ENCODE measurements at regions not wholly inside any gene's neighbourhood (a gene's known extent, or its start where the extent isn't known, plus 50 kb on each side); places are given as distances from the start of the nearest gene placed in this dataset.
"Not testable (repeated sequence)": the region's sequence is repeated elsewhere in the genome, so short reads cannot be mapped to it uniquely, and the experiment has no call there.

- Histone ChIP-seq H3K9me3 (ENCODE audit: severe bottlenecking) (no peaks in the 10 kb centered on the region), H3K27ac (ENCODE audit: poor library complexity, severe bottlenecking) (no peak overlapping the region), H3K4me1 (ENCODE audit: insufficient read depth, poor library complexity, severe bottlenecking) (peaks cover 3% of the 10 kb centered on the region), H3K27me3 (ENCODE audit: insufficient read depth, poor library complexity, severe bottlenecking) (no peaks in the 10 kb centered on the region), H3K4me3 (ENCODE audit: severe bottlenecking) (no peak overlapping the region), H3K36me3 (ENCODE audit: low read depth) (no peaks in the 10 kb centered on the region)
- ATAC-seq (ENCODE audit: low read depth) (no peak), DNase-seq (ENCODE audit: low spot score) (no peak)
- no peak for TF ChIP-seq CTCF (IDR thresholded peaks at IDR 0.05; ENCODE audit: poor library complexity, severe bottlenecking)
These were observed 384.9 kb upstream of the NOCT start for GRCh38 chr4:138630666-138631065.

GRCh38 chr4:138629669-138630068, 385.9 kb upstream of the NOCT start:
- DNase-seq (ENCODE audit: low spot score) (no peak), ATAC-seq (ENCODE audit: low read depth) (no peak)
- no peak for TF ChIP-seq CTCF (IDR thresholded peaks at IDR 0.05; ENCODE audit: poor library complexity, severe bottlenecking)
- no peaks in the 10 kb centered on the region for H3K36me3 ChIP-seq (ENCODE audit: low read depth)
- no peaks in the 10 kb centered on the region for H3K9me3 ChIP-seq (ENCODE audit: severe bottlenecking)
- H3K4me3 ChIP-seq (ENCODE audit: severe bottlenecking) = no peak overlapping the region
- peaks cover 3% of the 10 kb centered on the region for H3K4me1 ChIP-seq (ENCODE audit: insufficient read depth, poor library complexity, severe bottlenecking)
- H3K27me3 ChIP-seq (ENCODE audit: insufficient read depth, poor library complexity, severe bottlenecking) = no peaks in the 10 kb centered on the region
- no peak overlapping the region for H3K27ac ChIP-seq (ENCODE audit: poor library complexity, severe bottlenecking)

DNA sequence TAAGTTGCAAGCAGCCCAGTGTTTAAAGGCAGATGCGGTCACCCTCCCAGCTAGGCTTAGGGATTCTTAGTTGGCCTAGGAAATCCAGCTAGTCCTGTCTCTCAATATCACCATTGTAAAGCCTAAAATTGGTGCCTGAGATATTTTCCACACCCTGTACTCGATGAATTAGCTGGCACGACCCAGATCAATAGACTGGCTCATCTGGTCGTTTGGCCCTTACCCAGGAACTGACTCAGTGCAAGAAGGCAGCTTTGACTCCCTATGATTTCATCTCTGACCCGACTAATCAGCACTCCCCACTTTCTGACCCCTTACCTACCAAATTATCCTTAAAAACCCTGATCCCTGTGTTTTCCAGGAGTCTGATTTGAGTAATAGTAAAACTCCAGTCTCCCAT, 384.9 kb upstream of the SLC7A11 start:
- Histone ChIP-seq H3K36me3 (ENCODE audit: low read depth) (no peaks in the 10 kb centered on the region), H3K27ac (ENCODE audit: poor library complexity, severe bottlenecking) (no peak overlapping the region), H3K27me3 (ENCODE audit: insufficient read depth, poor library complexity, severe bottlenecking) (no peaks in the 10 kb centered on the region), H3K4me1 (ENCODE audit: insufficient read depth, poor library complexity, severe bottlenecking) (peaks cover 3% of the 10 kb centered on the region), H3K4me3 (ENCODE audit: severe bottlenecking) (no peak overlapping the region), H3K9me3 (ENCODE audit: severe bottlenecking) (no peaks in the 10 kb centered on the region)
- DNase-seq (ENCODE audit: low spot score) (no peak), ATAC-seq (ENCODE audit: low read depth) (peak; percentile 80)
- no peak for TF ChIP-seq CTCF (IDR thresholded peaks at IDR 0.05; ENCODE audit: poor library complexity, severe bottlenecking)

DNA sequence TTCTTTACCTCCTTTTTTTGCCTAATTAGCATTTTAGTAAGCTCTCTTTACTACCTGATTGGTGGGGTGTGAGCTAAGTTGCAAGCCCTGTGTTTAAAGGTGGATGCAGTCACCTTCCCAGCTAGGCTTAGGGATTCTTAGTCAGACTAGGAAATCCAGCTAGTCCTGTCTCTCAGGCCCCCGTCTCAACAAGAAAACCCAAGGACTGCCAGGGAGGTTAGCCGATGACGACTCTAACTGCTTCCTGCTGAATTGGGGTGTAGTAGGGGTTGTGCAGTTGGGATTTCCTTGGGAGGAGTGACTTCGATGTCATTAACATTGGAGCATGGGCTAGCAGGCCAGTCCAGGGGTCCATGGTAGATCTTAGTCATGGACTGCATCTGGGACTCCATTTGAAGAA, 380.2 kb upstream of the SLC7A11 start:
- ATAC-seq (ENCODE audit: low read depth); H3K9me3 ChIP-seq (ENCODE audit: severe bottlenecking); H3K27ac ChIP-seq (ENCODE audit: poor library complexity, severe bottlenecking); H3K4me1 ChIP-seq (ENCODE audit: insufficient read depth, poor library complexity, severe bottlenecking); H3K4me3 ChIP-seq (ENCODE audit: severe bottlenecking); H3K36me3 ChIP-seq (ENCODE audit: low read depth); DNase-seq (ENCODE audit: low spot score); H3K27me3 ChIP-seq (ENCODE audit: insufficient read depth, poor library complexity, severe bottlenecking): not testable (repeated sequence)

GRCh38 chr4:138616775-138617174, 374.6 kb upstream of the SLC7A11 start:
- ATAC-seq (ENCODE audit: low read depth) = no peak
- Histone ChIP-seq H3K36me3 (ENCODE audit: low read depth) (no peaks in the 10 kb centered on the region), H3K4me1 (ENCODE audit: insufficient read depth, poor library complexity, severe bottlenecking) (no peaks in the 10 kb centered on the region), H3K27me3 (ENCODE audit: insufficient read depth, poor library complexity, severe bottlenecking) (no peaks in the 10 kb centered on the region), H3K4me3 (ENCODE audit: severe bottlenecking) (no peak overlapping the region), H3K27ac (ENCODE audit: poor library complexity, severe bottlenecking) (no peak overlapping the region), H3K9me3 (ENCODE audit: severe bottlenecking) (peaks cover 2% of the 10 kb centered on the region)
- DNase-seq (ENCODE audit: low spot score) = no peak
- TF ChIP-seq CTCF (IDR thresholded peaks at IDR 0.05; ENCODE audit: poor library complexity, severe bottlenecking) = no peak
